ENCODE measurements at regions not wholly inside any gene's neighbourhood (a gene's known extent, or its start where the extent isn't known, plus 50 kb on each side); places are given as distances from the start of the nearest gene placed in this dataset.

DNA sequence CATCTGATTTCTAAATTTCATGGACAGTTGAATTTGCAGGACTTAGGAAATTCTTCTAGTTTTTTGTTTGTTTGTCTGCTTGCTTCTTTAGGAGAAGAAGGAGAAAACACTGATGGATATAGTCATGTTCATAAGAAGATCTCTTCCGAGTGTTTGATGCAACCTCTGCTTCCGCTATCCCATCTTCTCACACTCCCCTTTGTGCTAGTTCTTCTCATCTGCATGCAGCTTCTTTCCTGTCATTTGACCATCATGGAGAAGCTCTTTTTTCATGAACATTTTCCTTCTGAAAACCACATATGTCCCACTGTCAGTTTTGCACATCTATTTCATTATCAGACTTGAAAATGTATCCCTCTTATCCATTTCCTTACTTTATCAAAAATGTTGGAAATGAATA lies 346.9 kb upstream of the PRKCQ start:
- TF ChIP-seq, protein P1, sequence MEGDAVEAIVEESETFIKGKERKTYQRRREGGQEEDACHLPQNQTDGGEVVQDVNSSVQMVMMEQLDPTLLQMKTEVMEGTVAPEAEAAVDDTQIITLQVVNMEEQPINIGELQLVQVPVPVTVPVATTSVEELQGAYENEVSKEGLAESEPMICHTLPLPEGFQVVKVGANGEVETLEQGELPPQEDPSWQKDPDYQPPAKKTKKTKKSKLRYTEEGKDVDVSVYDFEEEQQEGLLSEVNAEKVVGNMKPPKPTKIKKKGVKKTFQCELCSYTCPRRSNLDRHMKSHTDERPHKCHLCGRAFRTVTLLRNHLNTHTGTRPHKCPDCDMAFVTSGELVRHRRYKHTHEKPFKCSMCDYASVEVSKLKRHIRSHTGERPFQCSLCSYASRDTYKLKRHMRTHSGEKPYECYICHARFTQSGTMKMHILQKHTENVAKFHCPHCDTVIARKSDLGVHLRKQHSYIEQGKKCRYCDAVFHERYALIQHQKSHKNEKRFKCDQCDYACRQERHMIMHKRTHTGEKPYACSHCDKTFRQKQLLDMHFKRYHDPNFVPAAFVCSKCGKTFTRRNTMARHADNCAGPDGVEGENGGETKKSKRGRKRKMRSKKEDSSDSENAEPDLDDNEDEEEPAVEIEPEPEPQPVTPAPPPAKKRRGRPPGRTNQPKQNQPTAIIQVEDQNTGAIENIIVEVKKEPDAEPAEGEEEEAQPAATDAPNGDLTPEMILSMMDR (conservative IDR thresholded peaks at IDR 0.05; ENCODE audit: low read depth in 2 of 2), result no peak
- no peak for TF ChIP-seq EZH2 (IDR thresholded peaks at IDR 0.05; ENCODE audit: low read depth, unreplicated experiment)
- TF ChIP-seq POLR2AphosphoS5 (IDR thresholded peaks at IDR 0.05; ENCODE audit: low read depth), result no peak
- no peak for TF ChIP-seq EZH2phosphoT487 (IDR thresholded peaks at IDR 0.05; ENCODE audit: unreplicated experiment)
- TF ChIP-seq JUNB (IDR thresholded peaks at IDR 0.05; ENCODE audit: unreplicated experiment), result no peak
- TF ChIP-seq, protein P2, sequence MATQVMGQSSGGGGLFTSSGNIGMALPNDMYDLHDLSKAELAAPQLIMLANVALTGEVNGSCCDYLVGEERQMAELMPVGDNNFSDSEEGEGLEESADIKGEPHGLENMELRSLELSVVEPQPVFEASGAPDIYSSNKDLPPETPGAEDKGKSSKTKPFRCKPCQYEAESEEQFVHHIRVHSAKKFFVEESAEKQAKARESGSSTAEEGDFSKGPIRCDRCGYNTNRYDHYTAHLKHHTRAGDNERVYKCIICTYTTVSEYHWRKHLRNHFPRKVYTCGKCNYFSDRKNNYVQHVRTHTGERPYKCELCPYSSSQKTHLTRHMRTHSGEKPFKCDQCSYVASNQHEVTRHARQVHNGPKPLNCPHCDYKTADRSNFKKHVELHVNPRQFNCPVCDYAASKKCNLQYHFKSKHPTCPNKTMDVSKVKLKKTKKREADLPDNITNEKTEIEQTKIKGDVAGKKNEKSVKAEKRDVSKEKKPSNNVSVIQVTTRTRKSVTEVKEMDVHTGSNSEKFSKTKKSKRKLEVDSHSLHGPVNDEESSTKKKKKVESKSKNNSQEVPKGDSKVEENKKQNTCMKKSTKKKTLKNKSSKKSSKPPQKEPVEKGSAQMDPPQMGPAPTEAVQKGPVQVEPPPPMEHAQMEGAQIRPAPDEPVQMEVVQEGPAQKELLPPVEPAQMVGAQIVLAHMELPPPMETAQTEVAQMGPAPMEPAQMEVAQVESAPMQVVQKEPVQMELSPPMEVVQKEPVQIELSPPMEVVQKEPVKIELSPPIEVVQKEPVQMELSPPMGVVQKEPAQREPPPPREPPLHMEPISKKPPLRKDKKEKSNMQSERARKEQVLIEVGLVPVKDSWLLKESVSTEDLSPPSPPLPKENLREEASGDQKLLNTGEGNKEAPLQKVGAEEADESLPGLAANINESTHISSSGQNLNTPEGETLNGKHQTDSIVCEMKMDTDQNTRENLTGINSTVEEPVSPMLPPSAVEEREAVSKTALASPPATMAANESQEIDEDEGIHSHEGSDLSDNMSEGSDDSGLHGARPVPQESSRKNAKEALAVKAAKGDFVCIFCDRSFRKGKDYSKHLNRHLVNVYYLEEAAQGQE (IDR thresholded peaks at IDR 0.05; ENCODE audit: unreplicated experiment), result no peak
- no peak for TF ChIP-seq ZNF331 (CRISPR knock-in tag; IDR thresholded peaks at IDR 0.05; ENCODE audit: low read depth)
- TF ChIP-seq CREB1 (CRISPR knock-in tag; IDR thresholded peaks at IDR 0.05; ENCODE audit: low read depth), result no peak
- TF ChIP-seq NANOG (IDR thresholded peaks at IDR 0.05; ENCODE audit: borderline replicate concordance), result no peak
- TF ChIP-seq, protein P3, sequence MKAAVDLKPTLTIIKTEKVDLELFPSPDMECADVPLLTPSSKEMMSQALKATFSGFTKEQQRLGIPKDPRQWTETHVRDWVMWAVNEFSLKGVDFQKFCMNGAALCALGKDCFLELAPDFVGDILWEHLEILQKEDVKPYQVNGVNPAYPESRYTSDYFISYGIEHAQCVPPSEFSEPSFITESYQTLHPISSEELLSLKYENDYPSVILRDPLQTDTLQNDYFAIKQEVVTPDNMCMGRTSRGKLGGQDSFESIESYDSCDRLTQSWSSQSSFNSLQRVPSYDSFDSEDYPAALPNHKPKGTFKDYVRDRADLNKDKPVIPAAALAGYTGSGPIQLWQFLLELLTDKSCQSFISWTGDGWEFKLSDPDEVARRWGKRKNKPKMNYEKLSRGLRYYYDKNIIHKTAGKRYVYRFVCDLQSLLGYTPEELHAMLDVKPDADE (IDR thresholded peaks at IDR 0.05), result no peak
